CD4-positive, alpha-beta T cell (primary cell): ENCODE measurements at regions not wholly inside any gene's neighbourhood (a gene's known extent, or its start where the extent isn't known, plus 50 kb on each side); places are given as distances from the start of the nearest gene placed in this dataset.

Source experiments
- ATAC-seq: fragments of 200-7000 bp; cut with Tn5 transposase; one replicate; pipeline ENCODE4 v1.10.0; 2022; ENCODE audit warnings: mild to moderate bottlenecking; ENCODE audit not compliant: poor library complexity
- CTCF ChIA-PET: fragments of 350-600 bp; sonication (Branson Sonifier 250); formaldehyde crosslinking; loops from one replicate; lab custom pipeline; 2021; ENCODE audit warnings: antibody characterized with exemption, inconsistent platforms; lab: Charles Lee
- POLR2A ChIA-PET: fragments of 350-600 bp; sonication (Branson Sonifier 250); formaldehyde crosslinking; loops from one replicate; lab custom pipeline; 2021; ENCODE audit warnings: antibody characterized with exemption, inconsistent platforms; lab: Charles Lee
- DNase-seq, 14 experiments: peaks; one replicate each; pipeline ENCODE4 v3.0.0-alpha.2; 2013 to 2020; ENCODE audit warnings: mixed read lengths in 2 of 14
- H3K27ac ChIP-seq, 2 donors: one replicate each; pipeline versions ENCODE4 v1.5.1 to v1.7.0; 2013; ENCODE audit warnings: low read length in 2 of 2, low read depth in 1 of 2, mild to moderate bottlenecking in 1 of 2
- H3K27me3 ChIP-seq, 2 experiments: 1 replicate in 1 of 2; 2 replicates in 1 of 2; pipeline versions ENCODE4 v1.6.1 to v1.7.0; 2013; ENCODE audit warnings: low read length in 2 of 2, control low read depth in 1 of 2, mild to moderate bottlenecking in 1 of 2, moderate library complexity in 1 of 2; ENCODE audit not compliant: insufficient read depth in 2 of 2, control insufficient read depth in 1 of 2
- H3K36me3 ChIP-seq: one replicate; pipeline ENCODE4 v1.6.1; 2013; ENCODE audit warnings: low read length, control low read depth; ENCODE audit not compliant: insufficient read depth
- H3K4me1 ChIP-seq: one replicate; pipeline ENCODE4 v1.6.1; 2013; ENCODE audit warnings: low read length, control low read depth; ENCODE audit not compliant: insufficient read depth
- H3K4me3 ChIP-seq: one replicate; pipeline ENCODE4 v1.5.1; 2013; ENCODE audit warnings: mild to moderate bottlenecking, low read length, moderate library complexity
- H3K9me3 ChIP-seq, 2 experiments: 1 replicate in 1 of 2; 2 replicates in 1 of 2; pipeline versions ENCODE4 v1.6.1 to v1.7.0; 2013; ENCODE audit warnings: low read length in 2 of 2, mild to moderate bottlenecking in 2 of 2, control low read depth in 1 of 2, moderate library complexity in 1 of 2; ENCODE audit not compliant: control insufficient read depth in 1 of 2, insufficient read depth in 1 of 2
- H3K27ac Mint-ChIP-seq: one replicate; pipeline ENCODE4 v1.8.0; 2020; ENCODE audit warnings: mixed read lengths
- H3K27me3 Mint-ChIP-seq: one replicate; pipeline ENCODE4 v1.8.0; 2021; ENCODE audit warnings: mixed read lengths
- H3K36me3 Mint-ChIP-seq: one replicate; pipeline ENCODE4 v1.8.0; 2021; ENCODE audit warnings: low read depth, mixed read lengths
- H3K4me1 Mint-ChIP-seq: one replicate; pipeline ENCODE4 v1.8.0; 2021; ENCODE audit warnings: low read depth, mixed read lengths
- H3K4me3 Mint-ChIP-seq: one replicate; pipeline ENCODE4 v1.8.0; 2020; ENCODE audit warnings: mild to moderate bottlenecking, mixed read lengths
- H3K9me3 Mint-ChIP-seq: one replicate; pipeline ENCODE4 v1.8.0; 2020; ENCODE audit warnings: mixed read lengths
- intact Hi-C, 2 experiments: fragments of 100-400 bp; cut with DNase I in 1 of 2; cut with micrococcal nuclease in 1 of 2; formaldehyde crosslinking; loops; one replicate each; pipeline versions ENCODE4 v1.15.1 to v1.9.0; 2023 to 2025; cut with DNase I, micrococcal nuclease
- TF ChIP-seq, protein P1 (sequence below): fragments of 200-600 bp; IDR thresholded peaks from one replicate; pipeline ENCODE4 v1.8.0; 2022; ENCODE audit warnings: antibody characterized with exemption, mild to moderate bottlenecking

DNA sequence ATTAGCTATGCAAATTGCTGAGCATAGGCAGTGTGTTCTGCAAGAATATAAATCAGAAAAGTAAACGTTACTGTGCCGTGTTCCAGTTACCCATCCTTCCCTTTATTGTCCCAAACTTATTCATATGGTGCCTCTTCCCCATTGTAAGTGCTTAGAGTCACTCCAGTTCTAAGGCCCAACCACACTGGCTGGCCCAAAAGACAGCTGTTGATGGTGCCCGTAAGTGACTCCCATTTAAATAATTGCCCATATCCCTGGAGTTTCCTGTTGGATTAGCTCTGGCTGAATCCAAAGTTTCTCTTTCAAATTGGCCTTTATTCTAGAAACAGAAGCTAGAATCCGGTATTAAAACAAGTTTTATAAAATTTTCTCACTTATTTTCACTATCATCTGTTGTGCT is 400.1 kb upstream of the DDHD1 start:
- Histone ChIP-seq H3K27me3 (no peaks in the 10 kb centered on the region), H3K4me3 (no peak overlapping the region), H3K4me1 (no peaks in the 10 kb centered on the region), H3K27ac (no peak overlapping the region), H3K9me3 (no peaks in the 10 kb centered on the region), H3K36me3 (no peaks in the 10 kb centered on the region)
- Mint-ChIP-seq H3K4me1 (no peaks in the 10 kb centered on the region), H3K4me3 (no peak overlapping the region), H3K27me3 (no peaks in the 10 kb centered on the region), H3K27ac (no peak overlapping the region), H3K9me3 (peaks cover 3% of the 10 kb centered on the region), H3K36me3 (no peaks in the 10 kb centered on the region)
- ATAC-seq (no peak), DNase-seq (no peak)
- ChIA-PET CTCF (no interaction called here), POLR2A (no interaction called here)
- TF ChIP-seq, protein P1, sequence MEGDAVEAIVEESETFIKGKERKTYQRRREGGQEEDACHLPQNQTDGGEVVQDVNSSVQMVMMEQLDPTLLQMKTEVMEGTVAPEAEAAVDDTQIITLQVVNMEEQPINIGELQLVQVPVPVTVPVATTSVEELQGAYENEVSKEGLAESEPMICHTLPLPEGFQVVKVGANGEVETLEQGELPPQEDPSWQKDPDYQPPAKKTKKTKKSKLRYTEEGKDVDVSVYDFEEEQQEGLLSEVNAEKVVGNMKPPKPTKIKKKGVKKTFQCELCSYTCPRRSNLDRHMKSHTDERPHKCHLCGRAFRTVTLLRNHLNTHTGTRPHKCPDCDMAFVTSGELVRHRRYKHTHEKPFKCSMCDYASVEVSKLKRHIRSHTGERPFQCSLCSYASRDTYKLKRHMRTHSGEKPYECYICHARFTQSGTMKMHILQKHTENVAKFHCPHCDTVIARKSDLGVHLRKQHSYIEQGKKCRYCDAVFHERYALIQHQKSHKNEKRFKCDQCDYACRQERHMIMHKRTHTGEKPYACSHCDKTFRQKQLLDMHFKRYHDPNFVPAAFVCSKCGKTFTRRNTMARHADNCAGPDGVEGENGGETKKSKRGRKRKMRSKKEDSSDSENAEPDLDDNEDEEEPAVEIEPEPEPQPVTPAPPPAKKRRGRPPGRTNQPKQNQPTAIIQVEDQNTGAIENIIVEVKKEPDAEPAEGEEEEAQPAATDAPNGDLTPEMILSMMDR, result no peak
- intact Hi-C loops, result no loop called here

DNA sequence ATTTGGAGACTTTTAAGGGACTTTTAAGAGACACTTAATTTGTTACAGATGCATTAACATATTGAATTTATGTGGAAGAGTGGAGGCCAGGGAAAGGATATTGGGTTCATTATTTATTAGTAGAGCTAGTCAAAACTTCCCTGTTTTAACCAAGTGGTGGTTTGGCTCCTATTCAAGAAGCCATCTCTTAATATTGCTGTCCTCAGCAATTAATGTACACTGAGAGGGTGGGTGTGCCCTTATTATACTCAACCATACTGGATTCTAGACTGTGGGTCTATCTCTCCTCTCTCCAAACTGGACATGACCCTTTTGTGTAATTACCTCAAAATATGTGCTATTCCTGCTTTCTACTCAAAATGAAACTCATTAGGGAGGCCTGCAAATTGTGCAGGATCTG is 398.7 kb upstream of the DDHD1 start:
- ATAC-seq (no peak), DNase-seq (no peak)
- Mint-ChIP-seq H3K27me3 (no peaks in the 10 kb centered on the region), H3K9me3 (no peaks in the 10 kb centered on the region), H3K4me3 (no peak overlapping the region), H3K4me1 (no peaks in the 10 kb centered on the region), H3K36me3 (no peaks in the 10 kb centered on the region), H3K27ac (no peak overlapping the region)
- H3K9me3 ChIP-seq, result no peaks in the 10 kb centered on the region
- intact Hi-C loops, result no loop called here
- no peak overlapping the region for H3K27ac ChIP-seq
- no peak overlapping the region for H3K4me3 ChIP-seq
- TF ChIP-seq, protein P1, result no peak
- no peaks in the 10 kb centered on the region for H3K4me1 ChIP-seq
- ChIA-PET POLR2A (no interaction called here), CTCF (no interaction called here)
- no peaks in the 10 kb centered on the region for H3K27me3 ChIP-seq
- no peaks in the 10 kb centered on the region for H3K36me3 ChIP-seq

DNA sequence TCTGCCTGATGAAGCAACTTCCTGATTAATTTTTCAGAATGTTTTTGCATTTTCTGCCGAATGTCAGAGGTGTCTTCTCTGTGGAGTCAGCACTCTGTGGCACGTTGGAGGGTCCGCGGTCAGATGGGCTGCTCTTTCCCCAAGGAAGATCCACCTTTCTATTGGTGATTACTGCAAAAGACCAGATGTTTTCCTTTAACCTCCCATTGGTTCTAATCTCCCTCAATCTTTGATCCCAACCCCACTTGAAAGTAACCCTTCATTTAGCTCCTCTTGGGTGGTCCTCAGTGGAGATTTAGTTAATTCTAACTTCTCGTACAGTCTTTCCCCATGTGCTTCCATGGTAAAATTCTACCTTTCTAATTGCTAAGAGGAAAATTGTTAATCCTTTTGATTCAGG is 397.7 kb upstream of the DDHD1 start:
- ChIA-PET POLR2A (no interaction called here), CTCF (no interaction called here)
- intact Hi-C loops, result no loop called here
- Mint-ChIP-seq H3K4me3 (no peak overlapping the region), H3K27ac (no peak overlapping the region), H3K9me3 (no peaks in the 10 kb centered on the region), H3K27me3 (no peaks in the 10 kb centered on the region), H3K4me1 (no peaks in the 10 kb centered on the region), H3K36me3 (no peaks in the 10 kb centered on the region)
- H3K27ac ChIP-seq, result no peak overlapping the region
- no peaks in the 10 kb centered on the region for H3K27me3 ChIP-seq
- H3K4me1 ChIP-seq, result no peaks in the 10 kb centered on the region
- H3K36me3 ChIP-seq, result no peaks in the 10 kb centered on the region
- DNase-seq (no peak), ATAC-seq (no peak)
- no peaks in the 10 kb centered on the region for H3K9me3 ChIP-seq
- H3K4me3 ChIP-seq, result no peak overlapping the region
- TF ChIP-seq, protein P1, result no peak
